ENCODE measurements at regions not wholly inside any gene's neighbourhood (a gene's known extent, or its start where the extent isn't known, plus 50 kb on each side); places are given as distances from the start of the nearest gene placed in this dataset.

GRCh38 chr6:18667612-18668011 is 280.5 kb downstream of the RNF144B start (continued):
- TF ChIP-seq MTA3 (IDR thresholded peaks at IDR 0.05; ENCODE audit: borderline replicate concordance, low read length): no peak
- TF ChIP-seq ATF7 (IDR thresholded peaks at IDR 0.05; ENCODE audit: low read depth): no peak
- no peak for TF ChIP-seq SRF (IDR thresholded peaks at IDR 0.05; ENCODE audit: low read depth in 2 of 2, low read length in 2 of 2)
- no peak for TF ChIP-seq MXI1 (IDR thresholded peaks at IDR 0.05; ENCODE audit: low read depth, low read length)
- TF ChIP-seq, protein P1, sequence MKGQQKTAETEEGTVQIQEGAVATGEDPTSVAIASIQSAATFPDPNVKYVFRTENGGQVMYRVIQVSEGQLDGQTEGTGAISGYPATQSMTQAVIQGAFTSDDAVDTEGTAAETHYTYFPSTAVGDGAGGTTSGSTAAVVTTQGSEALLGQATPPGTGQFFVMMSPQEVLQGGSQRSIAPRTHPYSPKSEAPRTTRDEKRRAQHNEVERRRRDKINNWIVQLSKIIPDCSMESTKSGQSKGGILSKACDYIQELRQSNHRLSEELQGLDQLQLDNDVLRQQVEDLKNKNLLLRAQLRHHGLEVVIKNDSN (IDR thresholded peaks at IDR 0.05; ENCODE audit: borderline replicate concordance, extremely low read length, insufficient read depth, low read depth, low read length): no peak
- TF ChIP-seq NFYB (IDR thresholded peaks at IDR 0.05; ENCODE audit: insufficient read depth, low read depth, low read length): no peak

DNA sequence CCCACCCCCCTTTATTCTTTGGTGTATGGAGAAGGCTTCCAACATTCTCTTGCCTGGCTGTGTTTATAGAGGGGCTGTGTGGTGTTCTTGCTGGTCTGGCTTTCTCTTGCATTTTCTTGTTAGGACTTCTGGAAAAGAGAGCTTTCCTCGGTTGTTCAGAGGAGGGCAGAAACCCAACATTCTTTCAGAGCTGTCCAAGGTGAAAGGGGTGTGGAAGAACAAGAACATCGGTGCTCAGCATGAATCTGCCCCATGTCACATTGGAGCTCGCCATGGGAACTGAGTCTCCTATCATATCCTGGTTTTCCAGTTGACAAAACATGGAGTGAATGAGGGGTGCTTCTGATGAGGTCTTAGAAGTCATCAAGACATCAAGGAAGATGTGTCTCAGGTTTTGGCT is 281.8 kb downstream of the RNF144B start:
- SMC1A ChIA-PET (ENCODE audit: uncharacterized antibody, unreplicated experiment): no interaction called here
- TF ChIP-seq IKZF1 (conservative IDR thresholded peaks at IDR 0.05) (no peak), RFX5 (IDR thresholded peaks at IDR 0.05; ENCODE audit: low read depth, low read length) (no peak), MTA2 (IDR thresholded peaks at IDR 0.05; ENCODE audit: low read depth) (no peak), BMI1 (IDR thresholded peaks at IDR 0.05; ENCODE audit: borderline replicate concordance) (no peak), MTA3 (IDR thresholded peaks at IDR 0.05; ENCODE audit: borderline replicate concordance, low read length) (no peak), MYB (IDR thresholded peaks at IDR 0.05; ENCODE audit: borderline replicate concordance, low read depth, low read length) (no peak), PML (IDR thresholded peaks at IDR 0.05; ENCODE audit: low read length) (no peak), TARDBP (IDR thresholded peaks at IDR 0.05; ENCODE audit: borderline replicate concordance) (no peak), CHD1 (IDR thresholded peaks at IDR 0.05; ENCODE audit: low read depth, low read length) (no peak), TCF3 (IDR thresholded peaks at IDR 0.05; ENCODE audit: borderline replicate concordance, insufficient read depth, low read depth, low read length) (no peak), CBX3 (IDR thresholded peaks at IDR 0.05; ENCODE audit: borderline replicate concordance, low read depth) (no peak), STAT3 (IDR thresholded peaks at IDR 0.05; ENCODE audit: low read depth, low read length) (no peak), CBFB (IDR thresholded peaks at IDR 0.05; ENCODE audit: low read depth) (no peak), POLR2A (IDR thresholded peaks at IDR 0.05; ENCODE audit: low read depth, low read length) (no peak)
- TF ChIP-seq, protein P2, sequence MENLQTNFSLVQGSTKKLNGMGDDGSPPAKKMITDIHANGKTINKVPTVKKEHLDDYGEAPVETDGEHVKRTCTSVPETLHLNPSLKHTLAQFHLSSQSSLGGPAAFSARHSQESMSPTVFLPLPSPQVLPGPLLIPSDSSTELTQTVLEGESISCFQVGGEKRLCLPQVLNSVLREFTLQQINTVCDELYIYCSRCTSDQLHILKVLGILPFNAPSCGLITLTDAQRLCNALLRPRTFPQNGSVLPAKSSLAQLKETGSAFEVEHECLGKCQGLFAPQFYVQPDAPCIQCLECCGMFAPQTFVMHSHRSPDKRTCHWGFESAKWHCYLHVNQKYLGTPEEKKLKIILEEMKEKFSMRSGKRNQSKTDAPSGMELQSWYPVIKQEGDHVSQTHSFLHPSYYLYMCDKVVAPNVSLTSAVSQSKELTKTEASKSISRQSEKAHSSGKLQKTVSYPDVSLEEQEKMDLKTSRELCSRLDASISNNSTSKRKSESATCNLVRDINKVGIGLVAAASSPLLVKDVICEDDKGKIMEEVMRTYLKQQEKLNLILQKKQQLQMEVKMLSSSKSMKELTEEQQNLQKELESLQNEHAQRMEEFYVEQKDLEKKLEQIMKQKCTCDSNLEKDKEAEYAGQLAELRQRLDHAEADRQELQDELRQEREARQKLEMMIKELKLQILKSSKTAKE (IDR thresholded peaks at IDR 0.05; ENCODE audit: low read depth, poor library complexity, severe bottlenecking): no peak
- TF ChIP-seq, protein P3, sequence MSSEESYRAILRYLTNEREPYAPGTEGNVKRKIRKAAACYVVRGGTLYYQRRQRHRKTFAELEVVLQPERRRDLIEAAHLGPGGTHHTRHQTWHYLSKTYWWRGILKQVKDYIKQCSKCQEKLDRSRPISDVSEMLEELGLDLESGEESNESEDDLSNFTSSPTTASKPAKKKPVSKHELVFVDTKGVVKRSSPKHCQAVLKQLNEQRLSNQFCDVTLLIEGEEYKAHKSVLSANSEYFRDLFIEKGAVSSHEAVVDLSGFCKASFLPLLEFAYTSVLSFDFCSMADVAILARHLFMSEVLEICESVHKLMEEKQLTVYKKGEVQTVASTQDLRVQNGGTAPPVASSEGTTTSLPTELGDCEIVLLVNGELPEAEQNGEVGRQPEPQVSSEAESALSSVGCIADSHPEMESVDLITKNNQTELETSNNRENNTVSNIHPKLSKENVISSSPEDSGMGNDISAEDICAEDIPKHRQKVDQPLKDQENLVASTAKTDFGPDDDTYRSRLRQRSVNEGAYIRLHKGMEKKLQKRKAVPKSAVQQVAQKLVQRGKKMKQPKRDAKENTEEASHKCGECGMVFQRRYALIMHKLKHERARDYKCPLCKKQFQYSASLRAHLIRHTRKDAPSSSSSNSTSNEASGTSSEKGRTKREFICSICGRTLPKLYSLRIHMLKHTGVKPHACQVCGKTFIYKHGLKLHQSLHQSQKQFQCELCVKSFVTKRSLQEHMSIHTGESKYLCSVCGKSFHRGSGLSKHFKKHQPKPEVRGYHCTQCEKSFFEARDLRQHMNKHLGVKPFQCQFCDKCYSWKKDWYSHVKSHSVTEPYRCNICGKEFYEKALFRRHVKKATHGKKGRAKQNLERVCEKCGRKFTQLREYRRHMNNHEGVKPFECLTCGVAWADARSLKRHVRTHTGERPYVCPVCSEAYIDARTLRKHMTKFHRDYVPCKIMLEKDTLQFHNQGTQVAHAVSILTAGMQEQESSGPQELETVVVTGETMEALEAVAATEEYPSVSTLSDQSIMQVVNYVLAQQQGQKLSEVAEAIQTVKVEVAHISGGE (CRISPR knock-in tag; IDR thresholded peaks at IDR 0.05): no peak

More for the DNA sequence above, 281.8 kb downstream of the RNF144B start:
- H3K9me3 ChIP-seq (replicated peaks; ENCODE audit: control insufficient read depth, insufficient read depth, low read length): no peaks in the 10 kb centered on the region
- no peaks in the 10 kb centered on the region for H3K79me2 ChIP-seq (ENCODE audit: control insufficient read depth, insufficient read depth, low read length)
- no peak for FAIRE-seq
- H3K27me3 ChIP-seq (replicated peaks in 1 of 2; ENCODE audit: control insufficient read depth in 2 of 2, insufficient read depth in 2 of 2, low read length in 1 of 2): no peaks in the 10 kb centered on the region
- ATAC-seq: no peak
- H3K27ac ChIP-seq (ENCODE audit: control insufficient read depth, insufficient read depth): no peak overlapping the region
- BruUV-seq (replicated peaks): no TSS peak
- CTCF ChIA-PET: no interaction called here
- POLR2A ChIA-PET: no interaction called here
- no peaks in the 10 kb centered on the region for H3K4me1 ChIP-seq (ENCODE audit: control insufficient read depth, insufficient read depth, low read length)
- no peak overlapping the region for H2AFZ ChIP-seq (ENCODE audit: control insufficient read depth, low read depth, low read length)
- no peak overlapping the region for H3K4me3 ChIP-seq
- in situ Hi-C loops (cut with MboI) (no loop called here), intact Hi-C loops (cut with micrococcal nuclease; ENCODE audit: unreplicated experiment) (no loop called here)
- RAD21 ChIA-PET (ENCODE audit: unreplicated experiment): no interaction called here
- no peak overlapping the region for H3K4me2 ChIP-seq (ENCODE audit: control insufficient read depth, insufficient read depth)
- DNase-seq (ENCODE audit: low read depth, low spot score): no peak
- WGBS (ENCODE audit: insufficient coverage, insufficient replicate concordance, low lambda C conversion rate, missing lambda C conversion rate): 19% methylated on average over 3 of the region's 3 CpGs
- no peaks in the 10 kb centered on the region for H3K36me3 ChIP-seq (ENCODE audit: control insufficient read depth in 2 of 2, insufficient read depth in 2 of 2, low read length in 1 of 2)
- H4K20me1 ChIP-seq (ENCODE audit: control insufficient read depth, insufficient read depth): no peaks in the 10 kb centered on the region
- H3K9ac ChIP-seq (ENCODE audit: control insufficient read depth, insufficient read depth, low read length): no peak overlapping the region

All from GM12878 (cell line).